ENCODE measurements at regions not wholly inside any gene's neighbourhood (a gene's known extent, or its start where the extent isn't known, plus 50 kb on each side); places are given as distances from the start of the nearest gene placed in this dataset.

- Histone ChIP-seq H3K79me2 (ENCODE audit: insufficient read depth, low read length) (no peaks in the 10 kb centered on the region), H2AFZ (ENCODE audit: low read length) (no peak overlapping the region), H3K4me2 (ENCODE audit: insufficient read depth, low read length) (no peak overlapping the region), H4K20me1 (ENCODE audit: insufficient read depth, low read length) (no peaks in the 10 kb centered on the region), H3K36me3 (ENCODE audit: insufficient read depth, low read length) (no peaks in the 10 kb centered on the region), H3K4me3 (ENCODE audit: insufficient read depth, low read length) (no peak overlapping the region), H3K9me3 (ENCODE audit: low read depth, low read length) (no peaks in the 10 kb centered on the region), H3K27ac (ENCODE audit: low read depth, low read length) (no peak overlapping the region), H3K4me1 (ENCODE audit: insufficient read depth, low read length) (peaks cover 12% of the 10 kb centered on the region), H3K27me3 (ENCODE audit: insufficient read depth, low read length) (no peaks in the 10 kb centered on the region)
- DNase-seq (ENCODE audit: insufficient read length, low spot score, missing footprints) = no peak
- TF ChIP-seq CTCF (IDR thresholded peaks at IDR 0.05; ENCODE audit: extremely low read depth, low read depth, low read length) = no peak
Measured at GRCh38 chr5:74240783-74241750, 399.5 kb downstream of the ENC1 start.

GRCh38 chr5:74239261-74239660 lies 401.3 kb downstream of the ENC1 start:
- no peak for TF ChIP-seq CTCF (IDR thresholded peaks at IDR 0.05; ENCODE audit: extremely low read depth, low read depth, low read length)
- H3K36me3 ChIP-seq (ENCODE audit: insufficient read depth, low read length) = no peaks in the 10 kb centered on the region
- no peaks in the 10 kb centered on the region for H3K79me2 ChIP-seq (ENCODE audit: insufficient read depth, low read length)
- no peaks in the 10 kb centered on the region for H4K20me1 ChIP-seq (ENCODE audit: insufficient read depth, low read length)
- no peak overlapping the region for H3K4me3 ChIP-seq (ENCODE audit: insufficient read depth, low read length)
- H3K4me1 ChIP-seq (ENCODE audit: insufficient read depth, low read length) = peaks cover 21% of the 10 kb centered on the region
- H3K27ac ChIP-seq (ENCODE audit: low read depth, low read length) = no peak overlapping the region
- H3K4me2 ChIP-seq (ENCODE audit: insufficient read depth, low read length) = no peak overlapping the region
- DNase-seq (ENCODE audit: insufficient read length, low spot score, missing footprints) = no peak
- H2AFZ ChIP-seq (ENCODE audit: low read length) = no peak overlapping the region
- no peaks in the 10 kb centered on the region for H3K9me3 ChIP-seq (ENCODE audit: low read depth, low read length)
- H3K27me3 ChIP-seq (ENCODE audit: insufficient read depth, low read length) = no peaks in the 10 kb centered on the region

GRCh38 chr5:74237571-74238145 lies 402.9 kb downstream of the ENC1 start:
- TF ChIP-seq CTCF (IDR thresholded peaks at IDR 0.05; ENCODE audit: extremely low read depth, low read depth, low read length) = no peak
- Histone ChIP-seq H3K79me2 (ENCODE audit: insufficient read depth, low read length) (no peaks in the 10 kb centered on the region), H4K20me1 (ENCODE audit: insufficient read depth, low read length) (no peaks in the 10 kb centered on the region), H3K4me2 (ENCODE audit: insufficient read depth, low read length) (no peak overlapping the region), H3K27me3 (ENCODE audit: insufficient read depth, low read length) (no peaks in the 10 kb centered on the region), H3K27ac (ENCODE audit: low read depth, low read length) (no peak overlapping the region), H3K4me1 (ENCODE audit: insufficient read depth, low read length) (peaks cover 30% of the 10 kb centered on the region), H3K9me3 (ENCODE audit: low read depth, low read length) (no peaks in the 10 kb centered on the region), H3K36me3 (ENCODE audit: insufficient read depth, low read length) (no peaks in the 10 kb centered on the region), H3K4me3 (ENCODE audit: insufficient read depth, low read length) (no peak overlapping the region), H2AFZ (ENCODE audit: low read length) (no peak overlapping the region)
- DNase-seq (ENCODE audit: insufficient read length, low spot score, missing footprints) = no peak

- Histone ChIP-seq H3K36me3 (ENCODE audit: insufficient read depth, low read length) (no peaks in the 10 kb centered on the region), H3K4me1 (ENCODE audit: insufficient read depth, low read length) (peaks cover 39% of the 10 kb centered on the region), H2AFZ (ENCODE audit: low read length) (no peak overlapping the region), H4K20me1 (ENCODE audit: insufficient read depth, low read length) (no peaks in the 10 kb centered on the region), H3K4me3 (ENCODE audit: insufficient read depth, low read length) (no peak overlapping the region), H3K4me2 (ENCODE audit: insufficient read depth, low read length) (no peak overlapping the region), H3K9me3 (ENCODE audit: low read depth, low read length) (no peaks in the 10 kb centered on the region), H3K27ac (ENCODE audit: low read depth, low read length) (no peak overlapping the region), H3K27me3 (ENCODE audit: insufficient read depth, low read length) (no peaks in the 10 kb centered on the region), H3K79me2 (ENCODE audit: insufficient read depth, low read length) (no peaks in the 10 kb centered on the region)
- no peak for DNase-seq (ENCODE audit: insufficient read length, low spot score, missing footprints)
- no peak for TF ChIP-seq CTCF (IDR thresholded peaks at IDR 0.05; ENCODE audit: extremely low read depth, low read depth, low read length)
Measured at GRCh38 chr5:74235552-74235951, 405.0 kb downstream of the ENC1 start.
